ENCODE measurements at regions not wholly inside any gene's neighbourhood (a gene's known extent, or its start where the extent isn't known, plus 50 kb on each side); places are given as distances from the start of the nearest gene placed in this dataset.

DNA sequence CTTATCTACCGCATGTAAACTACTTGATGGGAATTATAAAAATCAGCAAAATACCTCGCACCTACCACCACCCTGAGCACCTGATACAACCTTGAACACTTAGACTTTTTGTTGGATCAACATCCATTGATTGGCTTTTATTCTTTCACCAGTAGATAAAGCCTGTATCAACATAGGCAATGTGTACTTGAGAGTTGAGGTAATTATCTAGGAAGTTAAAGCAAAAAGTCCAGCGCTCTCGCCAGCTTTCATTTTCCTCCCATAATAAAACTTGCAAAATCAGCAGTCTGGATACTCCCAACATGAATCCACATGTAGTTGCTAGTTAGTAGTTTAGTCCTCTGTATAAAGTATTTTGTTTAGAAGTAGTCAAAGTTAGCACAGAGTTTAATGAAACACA lies 132.0 kb upstream of the PRDM1 start:
- H3K36me3 ChIP-seq (ENCODE audit: insufficient read depth) = no peaks in the 10 kb centered on the region
- peaks cover 8% of the 10 kb centered on the region for H3K27me3 Mint-ChIP-seq (ENCODE audit: insufficient read depth, low read depth, poor library complexity)

More for the DNA sequence above, 132.0 kb upstream of the PRDM1 start:
- H4K20me1 ChIP-seq (replicated peaks; ENCODE audit: insufficient read depth) = no peaks in the 10 kb centered on the region
- Mint-ChIP-seq H3K27ac (no peak overlapping the region), H3K36me3 (ENCODE audit: low read depth) (no peaks in the 10 kb centered on the region), H3K9me3 (no peaks in the 10 kb centered on the region), H3K4me1 (peaks cover 23% of the 10 kb centered on the region), H3K4me3 (no peak overlapping the region)
- no peaks in the 10 kb centered on the region for H3K27me3 ChIP-seq (ENCODE audit: insufficient read depth)
- H3F3A ChIP-seq (replicated peaks; ENCODE audit: low read depth) = no peaks in the 10 kb centered on the region
- H3K4me1 ChIP-seq (ENCODE audit: insufficient read depth) = peaks cover 21% of the 10 kb centered on the region
- no peaks in the 10 kb centered on the region for H3K79me2 ChIP-seq (replicated peaks; ENCODE audit: insufficient read depth)
- DNase-seq (ENCODE audit: low spot score) (no peak), ATAC-seq (no peak)
- H3K27ac ChIP-seq (ENCODE audit: low read depth) = no peak overlapping the region
- no peaks in the 10 kb centered on the region for H3K9me2 ChIP-seq (ENCODE audit: insufficient read depth)
- TF ChIP-seq, protein P1, sequence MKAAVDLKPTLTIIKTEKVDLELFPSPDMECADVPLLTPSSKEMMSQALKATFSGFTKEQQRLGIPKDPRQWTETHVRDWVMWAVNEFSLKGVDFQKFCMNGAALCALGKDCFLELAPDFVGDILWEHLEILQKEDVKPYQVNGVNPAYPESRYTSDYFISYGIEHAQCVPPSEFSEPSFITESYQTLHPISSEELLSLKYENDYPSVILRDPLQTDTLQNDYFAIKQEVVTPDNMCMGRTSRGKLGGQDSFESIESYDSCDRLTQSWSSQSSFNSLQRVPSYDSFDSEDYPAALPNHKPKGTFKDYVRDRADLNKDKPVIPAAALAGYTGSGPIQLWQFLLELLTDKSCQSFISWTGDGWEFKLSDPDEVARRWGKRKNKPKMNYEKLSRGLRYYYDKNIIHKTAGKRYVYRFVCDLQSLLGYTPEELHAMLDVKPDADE (IDR thresholded peaks at IDR 0.05) = no peak
- TF ChIP-seq, protein P2, sequence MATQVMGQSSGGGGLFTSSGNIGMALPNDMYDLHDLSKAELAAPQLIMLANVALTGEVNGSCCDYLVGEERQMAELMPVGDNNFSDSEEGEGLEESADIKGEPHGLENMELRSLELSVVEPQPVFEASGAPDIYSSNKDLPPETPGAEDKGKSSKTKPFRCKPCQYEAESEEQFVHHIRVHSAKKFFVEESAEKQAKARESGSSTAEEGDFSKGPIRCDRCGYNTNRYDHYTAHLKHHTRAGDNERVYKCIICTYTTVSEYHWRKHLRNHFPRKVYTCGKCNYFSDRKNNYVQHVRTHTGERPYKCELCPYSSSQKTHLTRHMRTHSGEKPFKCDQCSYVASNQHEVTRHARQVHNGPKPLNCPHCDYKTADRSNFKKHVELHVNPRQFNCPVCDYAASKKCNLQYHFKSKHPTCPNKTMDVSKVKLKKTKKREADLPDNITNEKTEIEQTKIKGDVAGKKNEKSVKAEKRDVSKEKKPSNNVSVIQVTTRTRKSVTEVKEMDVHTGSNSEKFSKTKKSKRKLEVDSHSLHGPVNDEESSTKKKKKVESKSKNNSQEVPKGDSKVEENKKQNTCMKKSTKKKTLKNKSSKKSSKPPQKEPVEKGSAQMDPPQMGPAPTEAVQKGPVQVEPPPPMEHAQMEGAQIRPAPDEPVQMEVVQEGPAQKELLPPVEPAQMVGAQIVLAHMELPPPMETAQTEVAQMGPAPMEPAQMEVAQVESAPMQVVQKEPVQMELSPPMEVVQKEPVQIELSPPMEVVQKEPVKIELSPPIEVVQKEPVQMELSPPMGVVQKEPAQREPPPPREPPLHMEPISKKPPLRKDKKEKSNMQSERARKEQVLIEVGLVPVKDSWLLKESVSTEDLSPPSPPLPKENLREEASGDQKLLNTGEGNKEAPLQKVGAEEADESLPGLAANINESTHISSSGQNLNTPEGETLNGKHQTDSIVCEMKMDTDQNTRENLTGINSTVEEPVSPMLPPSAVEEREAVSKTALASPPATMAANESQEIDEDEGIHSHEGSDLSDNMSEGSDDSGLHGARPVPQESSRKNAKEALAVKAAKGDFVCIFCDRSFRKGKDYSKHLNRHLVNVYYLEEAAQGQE (IDR thresholded peaks at IDR 0.05; ENCODE audit: unreplicated experiment) = no peak
- TF ChIP-seq NANOG (IDR thresholded peaks at IDR 0.05; ENCODE audit: borderline replicate concordance) (no peak), EZH2phosphoT487 (IDR thresholded peaks at IDR 0.05; ENCODE audit: unreplicated experiment) (no peak), ZNF331 (CRISPR knock-in tag; IDR thresholded peaks at IDR 0.05; ENCODE audit: low read depth) (no peak), EZH2 (IDR thresholded peaks at IDR 0.05; ENCODE audit: low read depth, unreplicated experiment) (no peak), POLR2AphosphoS5 (IDR thresholded peaks at IDR 0.05; ENCODE audit: low read depth) (no peak), JUNB (IDR thresholded peaks at IDR 0.05; ENCODE audit: unreplicated experiment) (no peak), ZNF114 (CRISPR knock-in tag; IDR thresholded peaks at IDR 0.05) (no peak), STAT1 (IDR thresholded peaks at IDR 0.05; ENCODE audit: unreplicated experiment) (no peak), CREB1 (CRISPR knock-in tag; IDR thresholded peaks at IDR 0.05; ENCODE audit: low read depth) (no peak)
- TF ChIP-seq, protein P3, sequence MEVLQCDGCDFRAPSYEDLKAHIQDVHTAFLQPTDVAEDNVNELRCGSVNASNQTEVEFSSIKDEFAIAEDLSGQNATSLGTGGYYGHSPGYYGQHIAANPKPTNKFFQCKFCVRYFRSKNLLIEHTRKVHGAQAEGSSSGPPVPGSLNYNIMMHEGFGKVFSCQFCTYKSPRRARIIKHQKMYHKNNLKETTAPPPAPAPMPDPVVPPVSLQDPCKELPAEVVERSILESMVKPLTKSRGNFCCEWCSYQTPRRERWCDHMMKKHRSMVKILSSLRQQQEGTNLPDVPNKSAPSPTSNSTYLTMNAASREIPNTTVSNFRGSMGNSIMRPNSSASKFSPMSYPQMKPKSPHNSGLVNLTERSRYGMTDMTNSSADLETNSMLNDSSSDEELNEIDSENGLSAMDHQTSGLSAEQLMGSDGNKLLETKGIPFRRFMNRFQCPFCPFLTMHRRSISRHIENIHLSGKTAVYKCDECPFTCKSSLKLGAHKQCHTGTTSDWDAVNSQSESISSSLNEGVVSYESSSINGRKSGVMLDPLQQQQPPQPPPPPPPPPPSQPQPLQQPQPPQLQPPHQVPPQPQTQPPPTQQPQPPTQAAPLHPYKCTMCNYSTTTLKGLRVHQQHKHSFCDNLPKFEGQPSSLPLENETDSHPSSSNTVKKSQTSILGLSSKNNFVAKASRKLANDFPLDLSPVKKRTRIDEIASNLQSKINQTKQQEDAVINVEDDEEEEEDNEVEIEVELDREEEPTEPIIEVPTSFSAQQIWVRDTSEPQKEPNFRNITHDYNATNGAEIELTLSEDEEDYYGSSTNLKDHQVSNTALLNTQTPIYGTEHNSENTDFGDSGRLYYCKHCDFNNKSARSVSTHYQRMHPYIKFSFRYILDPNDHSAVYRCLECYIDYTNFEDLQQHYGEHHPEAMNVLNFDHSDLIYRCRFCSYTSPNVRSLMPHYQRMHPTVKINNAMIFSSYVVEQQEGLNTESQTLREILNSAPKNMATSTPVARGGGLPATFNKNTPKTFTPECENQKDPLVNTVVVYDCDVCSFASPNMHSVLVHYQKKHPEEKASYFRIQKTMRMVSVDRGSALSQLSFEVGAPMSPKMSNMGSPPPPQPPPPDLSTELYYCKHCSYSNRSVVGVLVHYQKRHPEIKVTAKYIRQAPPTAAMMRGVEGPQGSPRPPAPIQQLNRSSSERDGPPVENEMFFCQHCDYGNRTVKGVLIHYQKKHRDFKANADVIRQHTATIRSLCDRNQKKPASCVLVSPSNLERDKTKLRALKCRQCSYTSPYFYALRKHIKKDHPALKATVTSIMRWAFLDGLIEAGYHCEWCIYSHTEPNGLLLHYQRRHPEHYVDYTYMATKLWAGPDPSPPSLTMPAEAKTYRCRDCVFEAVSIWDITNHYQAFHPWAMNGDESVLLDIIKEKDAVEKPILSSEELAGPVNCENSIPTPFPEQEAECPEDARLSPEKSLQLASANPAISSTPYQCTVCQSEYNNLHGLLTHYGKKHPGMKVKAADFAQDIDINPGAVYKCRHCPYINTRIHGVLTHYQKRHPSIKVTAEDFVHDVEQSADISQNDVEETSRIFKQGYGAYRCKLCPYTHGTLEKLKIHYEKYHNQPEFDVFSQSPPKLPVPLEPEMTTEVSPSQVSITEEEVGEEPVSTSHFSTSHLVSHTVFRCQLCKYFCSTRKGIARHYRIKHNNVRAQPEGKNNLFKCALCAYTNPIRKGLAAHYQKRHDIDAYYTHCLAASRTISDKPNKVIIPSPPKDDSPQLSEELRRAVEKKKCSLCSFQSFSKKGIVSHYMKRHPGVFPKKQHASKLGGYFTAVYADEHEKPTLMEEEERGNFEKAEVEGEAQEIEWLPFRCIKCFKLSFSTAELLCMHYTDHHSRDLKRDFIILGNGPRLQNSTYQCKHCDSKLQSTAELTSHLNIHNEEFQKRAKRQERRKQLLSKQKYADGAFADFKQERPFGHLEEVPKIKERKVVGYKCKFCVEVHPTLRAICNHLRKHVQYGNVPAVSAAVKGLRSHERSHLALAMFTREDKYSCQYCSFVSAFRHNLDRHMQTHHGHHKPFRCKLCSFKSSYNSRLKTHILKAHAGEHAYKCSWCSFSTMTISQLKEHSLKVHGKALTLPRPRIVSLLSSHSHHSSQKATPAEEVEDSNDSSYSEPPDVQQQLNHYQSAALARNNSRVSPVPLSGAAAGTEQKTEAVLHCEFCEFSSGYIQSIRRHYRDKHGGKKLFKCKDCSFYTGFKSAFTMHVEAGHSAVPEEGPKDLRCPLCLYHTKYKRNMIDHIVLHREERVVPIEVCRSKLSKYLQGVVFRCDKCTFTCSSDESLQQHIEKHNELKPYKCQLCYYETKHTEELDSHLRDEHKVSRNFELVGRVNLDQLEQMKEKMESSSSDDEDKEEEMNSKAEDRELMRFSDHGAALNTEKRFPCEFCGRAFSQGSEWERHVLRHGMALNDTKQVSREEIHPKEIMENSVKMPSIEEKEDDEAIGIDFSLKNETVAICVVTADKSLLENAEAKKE (CRISPR knock-in tag; IDR thresholded peaks at IDR 0.05) = no peak
- TF ChIP-seq, protein P4, sequence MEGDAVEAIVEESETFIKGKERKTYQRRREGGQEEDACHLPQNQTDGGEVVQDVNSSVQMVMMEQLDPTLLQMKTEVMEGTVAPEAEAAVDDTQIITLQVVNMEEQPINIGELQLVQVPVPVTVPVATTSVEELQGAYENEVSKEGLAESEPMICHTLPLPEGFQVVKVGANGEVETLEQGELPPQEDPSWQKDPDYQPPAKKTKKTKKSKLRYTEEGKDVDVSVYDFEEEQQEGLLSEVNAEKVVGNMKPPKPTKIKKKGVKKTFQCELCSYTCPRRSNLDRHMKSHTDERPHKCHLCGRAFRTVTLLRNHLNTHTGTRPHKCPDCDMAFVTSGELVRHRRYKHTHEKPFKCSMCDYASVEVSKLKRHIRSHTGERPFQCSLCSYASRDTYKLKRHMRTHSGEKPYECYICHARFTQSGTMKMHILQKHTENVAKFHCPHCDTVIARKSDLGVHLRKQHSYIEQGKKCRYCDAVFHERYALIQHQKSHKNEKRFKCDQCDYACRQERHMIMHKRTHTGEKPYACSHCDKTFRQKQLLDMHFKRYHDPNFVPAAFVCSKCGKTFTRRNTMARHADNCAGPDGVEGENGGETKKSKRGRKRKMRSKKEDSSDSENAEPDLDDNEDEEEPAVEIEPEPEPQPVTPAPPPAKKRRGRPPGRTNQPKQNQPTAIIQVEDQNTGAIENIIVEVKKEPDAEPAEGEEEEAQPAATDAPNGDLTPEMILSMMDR (conservative IDR thresholded peaks at IDR 0.05; ENCODE audit: low read depth in 2 of 2) = no peak
- H2AFZ ChIP-seq = no peak overlapping the region
- no peak overlapping the region for H3K4me2 ChIP-seq
- H3K4me3 ChIP-seq = no peak overlapping the region
